OCI-LY7 (cell line): ENCODE measurements at regions not wholly inside any gene's neighbourhood (a gene's known extent, or its start where the extent isn't known, plus 50 kb on each side); places are given as distances from the start of the nearest gene placed in this dataset.

Source experiments
- BruUV-seq: library from RNA; stranded (reverse); fragments of 400-500 nt; replicated peaks from 2 replicates; lab custom pipeline; 2021; lab: Mats Ljungman, UMichigan
- CTCF ChIA-PET: fragments of 300-600 bp; sonication (Branson Sonifier 250); formaldehyde crosslinking; loops from one replicate; lab custom pipeline; 2022; ENCODE audit warnings: antibody characterized with exemption; ENCODE audit not compliant: unreplicated experiment; lab: Charles Lee
- POLR2A ChIA-PET: fragments of 300-600 bp; sonication (Branson Sonifier 250); formaldehyde crosslinking; loops from one replicate; lab custom pipeline; 2022; ENCODE audit warnings: antibody characterized with exemption; lab: Charles Lee
- DNase-seq: peaks from one replicate; pipeline ENCODE4 v3.0.0-alpha.2; 2015; ENCODE audit warnings: low spot score
- H2AFZ ChIP-seq: fragments of 200-600 bp; sonication (generic), shearing (Covaris generic); 2 replicates; pipeline ENCODE4 v1.6.1; 2014; ENCODE audit warnings: mild to moderate bottlenecking, antibody characterized with exemption, low read length, moderate library complexity
- H3K27ac ChIP-seq: fragments of 200-600 bp; sonication (generic); 2 replicates; pipeline ENCODE4 v1.5.1; 2014; ENCODE audit warnings: mixed run types, low read depth, mild to moderate bottlenecking, moderate library complexity, low read length, inconsistent platforms; ENCODE audit not compliant: poor library complexity, severe bottlenecking
- H3K36me3 ChIP-seq: fragments of 200-600 bp; sonication (generic); 2 replicates; pipeline ENCODE4 v1.6.1; 2014; ENCODE audit warnings: mild to moderate bottlenecking, antibody characterized with exemption, low read length, moderate library complexity, mixed read lengths; ENCODE audit not compliant: insufficient read depth
- H3K4me1 ChIP-seq: fragments of 200-600 bp; sonication (generic); 2 replicates; pipeline ENCODE4 v1.5.1; 2014; ENCODE audit warnings: mild to moderate bottlenecking, low read length; ENCODE audit not compliant: insufficient read depth, poor library complexity, severe bottlenecking
- H3K4me2 ChIP-seq: fragments of 200-600 bp; sonication (generic); 2 replicates; pipeline ENCODE4 v1.6.1; 2014; ENCODE audit warnings: mild to moderate bottlenecking, low read length
- H3K4me3 ChIP-seq: fragments of 200-600 bp; sonication (generic); 2 replicates; pipeline ENCODE4 v1.5.1; 2014; ENCODE audit warnings: mild to moderate bottlenecking, low read depth, low read length; ENCODE audit not compliant: poor library complexity, severe bottlenecking
- H3K79me2 ChIP-seq: fragments of 200-600 bp; sonication (generic); 2 replicates; pipeline ENCODE4 v1.6.1; 2016; ENCODE audit warnings: low read depth, mild to moderate bottlenecking, low read length, moderate library complexity, mixed read lengths; ENCODE audit not compliant: insufficient read depth
- H3K9me2 ChIP-seq: fragments of 200-600 bp; sonication (generic); 2 replicates; pipeline ENCODE4 v1.6.1; 2016; ENCODE audit warnings: mild to moderate bottlenecking, low read length, mixed read lengths; ENCODE audit not compliant: insufficient read depth
- H3K9me3 ChIP-seq: fragments of 200-600 bp; sonication (generic); 2 replicates; pipeline ENCODE4 v1.6.1; 2014; ENCODE audit warnings: mild to moderate bottlenecking, mixed run types, low read length, mixed read lengths
- H4K20me1 ChIP-seq: fragments of 200-600 bp; sonication (generic); 2 replicates; pipeline ENCODE4 v1.6.1; 2014; ENCODE audit warnings: mild to moderate bottlenecking, antibody characterized with exemption, low read length, moderate library complexity, mixed read lengths; ENCODE audit not compliant: insufficient read depth
- EZH2phosphoT487 ChIP-seq: fragments of 200-600 bp; sonication (generic); IDR thresholded peaks from 2 replicates; pipeline ENCODE4 v1.6.1; 2018; ENCODE audit warnings: low read depth, borderline replicate concordance, mild to moderate bottlenecking, mixed run types, antibody characterized with exemption, low read length, moderate library complexity, mixed read lengths
- intact Hi-C: fragments of 100-400 bp; cut with micrococcal nuclease; formaldehyde crosslinking; loops from one replicate; pipeline ENCODE4 v1.10.0; 2022; ENCODE audit not compliant: unreplicated experiment
- TF ChIP-seq, protein P1 (sequence below): fragments of 200-600 bp; sonication (generic); conservative IDR thresholded peaks from 2 replicates; pipeline ENCODE4 v1.5.1; 2014; ENCODE audit warnings: mild to moderate bottlenecking, antibody characterized with exemption, low read length, moderate library complexity, mixed read lengths

DNA sequence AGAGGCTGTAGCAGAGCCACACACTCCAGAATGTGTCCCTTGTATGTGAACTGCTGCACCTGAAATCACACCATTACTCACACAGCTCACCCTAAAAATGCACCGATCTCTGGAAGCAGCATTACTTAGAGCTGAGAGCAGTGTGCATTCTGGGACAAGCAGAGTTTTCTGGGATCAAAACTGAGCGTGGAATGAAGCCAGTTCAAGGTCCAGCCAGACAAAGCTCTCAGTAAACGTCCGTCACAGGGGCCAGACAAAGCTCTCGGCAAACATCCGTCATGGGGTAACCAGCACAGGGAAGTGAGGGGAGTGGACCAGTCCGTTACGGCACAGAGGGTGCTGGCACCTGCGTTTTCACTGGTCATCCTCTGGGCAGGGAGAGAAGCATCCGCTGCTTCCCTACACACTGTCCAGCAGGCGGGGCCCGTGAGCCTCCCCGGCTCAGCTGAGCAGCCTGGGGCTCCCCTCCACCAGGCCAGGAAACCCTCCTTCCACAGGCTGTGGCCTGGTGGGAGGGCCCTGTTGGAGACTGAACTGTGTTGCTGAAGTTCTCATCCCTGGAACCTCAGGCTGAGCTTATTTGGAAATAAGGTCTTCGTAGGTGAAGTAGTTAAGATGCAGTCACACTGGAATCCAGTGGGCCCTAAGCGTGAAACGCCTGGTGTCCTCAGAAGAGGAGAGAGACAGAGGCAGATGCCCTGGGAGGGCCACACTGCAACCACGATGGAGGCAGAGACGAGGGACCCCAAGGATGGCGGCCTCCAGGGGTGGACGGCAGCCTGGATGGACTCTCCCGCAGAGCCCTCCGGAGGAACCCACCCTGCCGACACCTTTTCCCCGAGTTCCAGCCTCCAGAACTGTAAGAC lies 883.9 kb downstream of the BRD1 start:
- DNase-seq = peak; percentile 36
- Histone ChIP-seq H3K4me2 (no peak overlapping the region), H3K4me1 (no peaks in the 10 kb centered on the region), H3K9me2 (no peaks in the 10 kb centered on the region), H3K4me3 (no peak overlapping the region), H4K20me1 (no peaks in the 10 kb centered on the region), H3K9me3 (no peaks in the 10 kb centered on the region), H3K36me3 (no peaks in the 10 kb centered on the region), H2AFZ (no peak overlapping the region), H3K27ac (no peak overlapping the region), H3K79me2 (no peaks in the 10 kb centered on the region)
- intact Hi-C loops = no loop called here
- BruUV-seq = no TSS peak
- ChIA-PET POLR2A (no interaction called here), CTCF (no interaction called here)
- TF ChIP-seq, protein P1, sequence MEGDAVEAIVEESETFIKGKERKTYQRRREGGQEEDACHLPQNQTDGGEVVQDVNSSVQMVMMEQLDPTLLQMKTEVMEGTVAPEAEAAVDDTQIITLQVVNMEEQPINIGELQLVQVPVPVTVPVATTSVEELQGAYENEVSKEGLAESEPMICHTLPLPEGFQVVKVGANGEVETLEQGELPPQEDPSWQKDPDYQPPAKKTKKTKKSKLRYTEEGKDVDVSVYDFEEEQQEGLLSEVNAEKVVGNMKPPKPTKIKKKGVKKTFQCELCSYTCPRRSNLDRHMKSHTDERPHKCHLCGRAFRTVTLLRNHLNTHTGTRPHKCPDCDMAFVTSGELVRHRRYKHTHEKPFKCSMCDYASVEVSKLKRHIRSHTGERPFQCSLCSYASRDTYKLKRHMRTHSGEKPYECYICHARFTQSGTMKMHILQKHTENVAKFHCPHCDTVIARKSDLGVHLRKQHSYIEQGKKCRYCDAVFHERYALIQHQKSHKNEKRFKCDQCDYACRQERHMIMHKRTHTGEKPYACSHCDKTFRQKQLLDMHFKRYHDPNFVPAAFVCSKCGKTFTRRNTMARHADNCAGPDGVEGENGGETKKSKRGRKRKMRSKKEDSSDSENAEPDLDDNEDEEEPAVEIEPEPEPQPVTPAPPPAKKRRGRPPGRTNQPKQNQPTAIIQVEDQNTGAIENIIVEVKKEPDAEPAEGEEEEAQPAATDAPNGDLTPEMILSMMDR = peak; percentile 67
- no peak for TF ChIP-seq EZH2phosphoT487

DNA sequence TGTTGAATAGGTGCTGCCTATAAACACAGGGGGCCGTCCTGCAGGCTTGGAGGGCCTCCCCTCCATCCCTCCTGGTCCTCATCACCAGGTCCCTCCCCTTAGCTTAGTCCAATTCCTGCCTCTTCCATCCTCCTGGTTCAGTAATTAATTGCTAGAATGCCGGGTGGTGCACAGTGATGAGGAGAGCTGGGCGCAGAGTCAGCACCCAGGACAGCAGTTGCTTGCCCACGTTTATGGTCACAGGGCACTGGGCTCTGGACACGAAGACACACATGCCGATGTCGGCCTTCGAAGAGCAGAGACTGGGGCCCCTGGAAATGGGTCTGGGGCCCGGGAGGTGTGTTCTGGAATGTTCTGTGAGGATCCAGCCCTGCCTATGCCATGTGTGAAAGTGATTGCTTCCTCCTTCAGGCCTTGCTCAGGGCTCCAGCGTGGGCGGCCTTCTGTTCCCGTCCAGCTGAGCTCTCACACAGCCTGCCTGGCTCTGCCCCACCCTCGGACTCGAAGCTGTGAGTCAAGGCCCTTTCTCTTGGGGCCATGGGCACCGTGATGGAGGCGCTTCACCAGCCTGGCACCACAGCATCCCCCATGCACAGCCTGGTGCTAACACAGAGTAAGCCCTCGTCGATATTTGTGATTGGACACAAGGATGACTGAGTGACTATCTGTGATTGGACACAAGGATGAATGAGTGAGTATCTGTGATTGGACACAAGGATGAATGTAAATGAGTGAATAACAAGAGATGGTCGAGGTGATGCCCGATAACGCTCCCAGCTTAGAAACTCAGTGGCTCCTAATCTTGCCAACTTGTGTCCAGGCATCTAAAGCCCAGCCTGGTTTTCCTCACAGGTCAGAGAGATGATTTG lies 884.7 kb downstream of the BRD1 start:
- Histone ChIP-seq H2AFZ (no peak overlapping the region), H3K27ac (no peak overlapping the region), H3K4me1 (no peaks in the 10 kb centered on the region), H3K4me3 (no peak overlapping the region), H3K9me3 (no peaks in the 10 kb centered on the region), H3K79me2 (no peaks in the 10 kb centered on the region), H3K4me2 (no peak overlapping the region), H3K36me3 (no peaks in the 10 kb centered on the region), H3K9me2 (no peaks in the 10 kb centered on the region), H4K20me1 (no peaks in the 10 kb centered on the region)
- POLR2A ChIA-PET = no interaction called here
- no peak for TF ChIP-seq EZH2phosphoT487
- TF ChIP-seq, protein P1 = no peak
- BruUV-seq = no TSS peak
- DNase-seq = no peak
- intact Hi-C loops = no loop called here
- CTCF ChIA-PET = no interaction called here
